SH-SY5Y (cell line): ENCODE measurements at regions not wholly inside any gene's neighbourhood (a gene's known extent, or its start where the extent isn't known, plus 50 kb on each side); places are given as distances from the start of the nearest gene placed in this dataset.

ENCODE experiments used
- GATA2 ChIP-seq: IDR thresholded peaks from 2 replicates; pipeline ENCODE4 v1.6.1; 2011; ENCODE audit warnings: mild to moderate bottlenecking, low read depth, low read length
- GATA3 ChIP-seq: IDR thresholded peaks from 2 replicates; pipeline ENCODE4 v1.6.1; 2011; ENCODE audit warnings: low read depth, mild to moderate bottlenecking, low read length, moderate library complexity

DNA sequence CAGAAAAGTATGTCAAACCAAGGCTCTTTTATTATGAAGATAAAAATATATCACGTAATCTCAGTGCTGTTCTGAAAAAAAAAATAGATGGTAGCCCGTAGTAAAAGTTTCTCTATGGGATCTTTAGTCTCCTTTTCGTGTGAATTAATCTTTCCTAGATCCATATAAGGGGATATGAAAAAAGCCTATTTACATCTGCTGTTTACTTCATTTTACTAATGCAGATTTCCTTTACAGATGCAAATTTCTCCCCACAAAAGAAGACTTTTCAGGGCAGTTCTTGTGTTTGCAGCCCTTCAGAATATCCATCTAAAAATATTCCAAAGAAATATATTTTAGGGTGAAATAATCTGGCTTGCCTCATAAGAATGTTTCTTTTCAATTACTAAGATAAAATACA lies 1291.7 kb downstream of the ROBO1 start:
- TF ChIP-seq GATA2 (no peak), GATA3 (no peak)
